ACC112 (cell line): ENCODE measurements at regions not wholly inside any gene's neighbourhood (a gene's known extent, or its start where the extent isn't known, plus 50 kb on each side); places are given as distances from the start of the nearest gene placed in this dataset.
A peak's percentile ranks its signal among the peaks of the same experiment; 100 is the strongest.

Experiments
- H2AFZ ChIP-seq: fragments of 200-600 bp; sonication (generic); one replicate; pipeline ENCODE4 v1.6.0; 2017; ENCODE audit warnings: antibody characterized with exemption, low read length; ENCODE audit not compliant: unreplicated experiment
- H3K27ac ChIP-seq: fragments of 200-600 bp; sonication (generic); 2 replicates; pipeline ENCODE4 v1.5.1; 2014; ENCODE audit warnings: low read depth, mild to moderate bottlenecking, antibody characterized with exemption, low read length, moderate library complexity
- H3K27me3 ChIP-seq: fragments of 200-600 bp; sonication (generic); 2 replicates; pipeline ENCODE4 v1.6.1; 2014; ENCODE audit warnings: mild to moderate bottlenecking, antibody characterized with exemption, low read length, moderate library complexity, mixed read lengths; ENCODE audit not compliant: insufficient read depth
- H3K36me3 ChIP-seq: fragments of 200-600 bp; sonication (generic); 2 replicates; pipeline ENCODE4 v1.6.1; 2016; ENCODE audit warnings: mild to moderate bottlenecking, antibody characterized with exemption, low read length, moderate library complexity, mixed read lengths; ENCODE audit not compliant: insufficient read depth
- H3K4me1 ChIP-seq: fragments of 200-600 bp; sonication (generic); one replicate; pipeline ENCODE4 v1.6.1; 2016; ENCODE audit warnings: low read length, mixed read lengths; ENCODE audit not compliant: insufficient read depth, unreplicated experiment, control insufficient read depth
- H3K4me3 ChIP-seq: fragments of 200-600 bp; sonication (generic); 2 replicates; pipeline ENCODE4 v1.5.1; 2014; ENCODE audit warnings: mild to moderate bottlenecking, low read depth, low read length
- H3K79me2 ChIP-seq: fragments of 200-600 bp; sonication (generic); one replicate; pipeline ENCODE4 v1.6.0; 2016; ENCODE audit warnings: low read length; ENCODE audit not compliant: control insufficient read depth, unreplicated experiment, insufficient read depth

GRCh38 chr7:20514364-20514763 lies 101.1 kb upstream of the ABCB5 start:
- no peaks in the 10 kb centered on the region for H3K4me1 ChIP-seq
- H3K79me2 ChIP-seq: no peaks in the 10 kb centered on the region
- no peak overlapping the region for H3K27ac ChIP-seq
- no peak overlapping the region for H2AFZ ChIP-seq
- no peak overlapping the region for H3K4me3 ChIP-seq
- no peaks in the 10 kb centered on the region for H3K36me3 ChIP-seq
- H3K27me3 ChIP-seq: no peaks in the 10 kb centered on the region

GRCh38 chr7:20519645-20520044 lies 95.8 kb upstream of the ABCB5 start:
- Histone ChIP-seq H3K27me3 (no peaks in the 10 kb centered on the region), H3K4me1 (no peaks in the 10 kb centered on the region), H2AFZ (no peak overlapping the region), H3K36me3 (no peaks in the 10 kb centered on the region), H3K79me2 (no peaks in the 10 kb centered on the region), H3K27ac (no peak overlapping the region), H3K4me3 (no peak overlapping the region)

GRCh38 chr7:20520530-20520929 lies 94.9 kb upstream of the ABCB5 start:
- no peak overlapping the region for H3K4me3 ChIP-seq
- no peak overlapping the region for H2AFZ ChIP-seq
- no peak overlapping the region for H3K27ac ChIP-seq
- no peaks in the 10 kb centered on the region for H3K27me3 ChIP-seq
- H3K4me1 ChIP-seq: no peaks in the 10 kb centered on the region
- no peaks in the 10 kb centered on the region for H3K36me3 ChIP-seq
- H3K79me2 ChIP-seq: no peaks in the 10 kb centered on the region

- Histone ChIP-seq H3K4me1 (no peaks in the 10 kb centered on the region), H3K27ac (no peak overlapping the region), H3K79me2 (no peaks in the 10 kb centered on the region), H3K36me3 (no peaks in the 10 kb centered on the region), H3K27me3 (no peaks in the 10 kb centered on the region), H2AFZ (no peak overlapping the region), H3K4me3 (no peak overlapping the region)
These were observed 94.2 kb upstream of the ABCB5 start for GRCh38 chr7:20521243-20521642.

- Histone ChIP-seq H3K79me2 (no peaks in the 10 kb centered on the region), H3K36me3 (no peaks in the 10 kb centered on the region), H2AFZ (no peak overlapping the region), H3K27ac (no peak overlapping the region), H3K4me1 (no peaks in the 10 kb centered on the region), H3K4me3 (no peak overlapping the region), H3K27me3 (no peaks in the 10 kb centered on the region)
These were observed 86.2 kb upstream of the ABCB5 start for GRCh38 chr7:20529260-20529659.

GRCh38 chr7:20532890-20533289 lies 82.6 kb upstream of the ABCB5 start:
- no peak overlapping the region for H3K4me3 ChIP-seq
- H3K79me2 ChIP-seq: no peaks in the 10 kb centered on the region
- no peaks in the 10 kb centered on the region for H3K27me3 ChIP-seq
- H3K36me3 ChIP-seq: no peaks in the 10 kb centered on the region
- no peaks in the 10 kb centered on the region for H3K4me1 ChIP-seq
- H2AFZ ChIP-seq: peak overlapping the region; percentile 8
- H3K27ac ChIP-seq: no peak overlapping the region

GRCh38 chr7:20534543-20534942 lies 80.9 kb upstream of the ABCB5 start:
- Histone ChIP-seq H3K27me3 (no peaks in the 10 kb centered on the region), H3K4me3 (no peak overlapping the region), H3K79me2 (no peaks in the 10 kb centered on the region), H2AFZ (no peak overlapping the region), H3K36me3 (no peaks in the 10 kb centered on the region), H3K27ac (no peak overlapping the region), H3K4me1 (no peaks in the 10 kb centered on the region)

- Histone ChIP-seq H3K4me3 (no peak overlapping the region), H3K36me3 (no peaks in the 10 kb centered on the region), H2AFZ (no peak overlapping the region), H3K27ac (no peak overlapping the region), H3K79me2 (no peaks in the 10 kb centered on the region), H3K27me3 (no peaks in the 10 kb centered on the region), H3K4me1 (no peaks in the 10 kb centered on the region)
These were observed 79.9 kb upstream of the ABCB5 start for GRCh38 chr7:20535541-20535940.

- no peaks in the 10 kb centered on the region for H3K79me2 ChIP-seq
- H3K4me3 ChIP-seq: no peak overlapping the region
- H3K4me1 ChIP-seq: peaks cover 10% of the 10 kb centered on the region
- no peaks in the 10 kb centered on the region for H3K27me3 ChIP-seq
- no peaks in the 10 kb centered on the region for H3K36me3 ChIP-seq
- H3K27ac ChIP-seq: no peak overlapping the region
- no peak overlapping the region for H2AFZ ChIP-seq
These were observed 76.3 kb upstream of the ABCB5 start for GRCh38 chr7:20539201-20539600.

- H3K27ac ChIP-seq: no peak overlapping the region
- no peaks in the 10 kb centered on the region for H3K79me2 ChIP-seq
- peaks cover 10% of the 10 kb centered on the region for H3K4me1 ChIP-seq
- H3K27me3 ChIP-seq: no peaks in the 10 kb centered on the region
- H3K36me3 ChIP-seq: no peaks in the 10 kb centered on the region
- no peak overlapping the region for H3K4me3 ChIP-seq
- no peak overlapping the region for H2AFZ ChIP-seq
These were observed 73.7 kb upstream of the ABCB5 start for GRCh38 chr7:20541608-20542349.

- H3K27ac ChIP-seq: no peak overlapping the region
- no peaks in the 10 kb centered on the region for H3K36me3 ChIP-seq
- H3K4me1 ChIP-seq: peaks cover 10% of the 10 kb centered on the region
- no peaks in the 10 kb centered on the region for H3K27me3 ChIP-seq
- H3K79me2 ChIP-seq: no peaks in the 10 kb centered on the region
- H2AFZ ChIP-seq: no peak overlapping the region
- H3K4me3 ChIP-seq: no peak overlapping the region
These were observed 72.9 kb upstream of the ABCB5 start for GRCh38 chr7:20542594-20542993.
